ENCODE measurements at regions not wholly inside any gene's neighbourhood (a gene's known extent, or its start where the extent isn't known, plus 50 kb on each side); places are given as distances from the start of the nearest gene placed in this dataset.
"Not testable (repeated sequence)": the region's sequence is repeated elsewhere in the genome, so short reads cannot be mapped to it uniquely, and the experiment has no call there.

DNA sequence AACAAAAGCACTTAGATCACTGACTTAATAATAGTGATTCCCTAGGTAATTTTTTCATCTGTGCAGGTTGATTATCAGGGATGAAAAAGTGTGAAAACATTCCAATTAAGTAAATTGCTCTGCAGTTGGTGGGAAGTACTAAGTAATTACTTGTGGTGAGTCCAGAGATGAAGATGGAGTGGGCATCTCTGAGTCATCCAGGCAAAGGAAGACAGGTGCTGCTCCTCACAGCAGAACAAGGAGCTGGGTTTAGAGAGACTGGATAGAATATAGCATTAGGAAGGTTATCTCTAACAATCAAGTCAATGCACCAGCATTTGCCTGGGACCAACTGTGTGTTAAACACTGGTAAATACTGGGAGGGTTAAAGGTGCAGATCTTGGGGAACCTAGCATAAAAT is 174.0 kb upstream of the SPATA31A3 start:
- DNase-seq (ENCODE audit: low read depth); H3K4me3 ChIP-seq (ENCODE audit: low read depth, low read length): not testable (repeated sequence)

DNA sequence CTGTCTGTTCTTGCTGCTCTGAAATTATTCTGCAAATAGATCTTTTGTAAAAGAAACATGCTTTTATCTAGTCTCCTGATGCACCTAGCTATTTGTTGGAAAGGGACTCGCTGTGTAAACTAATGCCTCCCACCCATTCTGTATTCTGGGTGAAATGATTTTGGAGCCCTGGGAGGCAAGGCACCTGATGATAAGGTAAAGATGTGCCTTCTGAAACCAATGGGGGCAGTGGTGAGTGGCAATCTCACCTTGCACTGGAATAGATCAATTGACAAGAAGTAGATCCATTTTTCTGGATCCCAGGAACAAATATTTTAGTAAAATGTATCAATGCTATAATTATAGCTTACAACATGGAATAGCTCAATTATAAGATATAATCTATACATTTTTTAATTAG is 170.5 kb upstream of the SPATA31A3 start:
- H3K4me3 ChIP-seq (ENCODE audit: low read depth, low read length); DNase-seq (ENCODE audit: low read depth); H3K27me3 ChIP-seq (ENCODE audit: control insufficient read depth, insufficient read depth, low read length); H3K36me3 ChIP-seq (ENCODE audit: control insufficient read depth, insufficient read depth, low read length): not testable (repeated sequence)

More for the DNA sequence above, 174.0 kb upstream of the SPATA31A3 start:
- not testable (repeated sequence) for H3K27me3 ChIP-seq (ENCODE audit: control insufficient read depth, insufficient read depth, low read length); H3K36me3 ChIP-seq (ENCODE audit: control insufficient read depth, insufficient read depth, low read length)

DNA sequence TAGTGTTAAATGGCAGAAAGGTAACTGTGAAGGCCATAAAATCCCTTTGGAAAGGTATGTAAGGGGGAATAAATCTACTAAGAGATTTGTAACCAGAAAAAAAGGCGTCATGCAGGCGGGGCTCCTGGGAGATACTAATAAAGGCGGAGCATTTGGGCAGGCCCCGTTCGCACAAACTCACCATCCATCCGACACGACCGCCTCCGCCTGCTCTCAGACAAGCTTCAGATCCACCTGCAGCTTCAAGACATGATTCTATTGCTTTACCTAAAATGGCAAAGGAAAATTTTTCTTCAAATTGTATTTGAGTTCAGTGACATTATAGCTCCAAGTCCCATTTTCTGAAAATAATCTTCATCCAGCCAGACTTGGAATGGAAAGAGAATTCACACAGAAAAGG is 162.9 kb upstream of the SPATA31A3 start:
- DNase-seq (ENCODE audit: low read depth); H3K27me3 ChIP-seq (ENCODE audit: control insufficient read depth, insufficient read depth, low read length); H3K4me3 ChIP-seq (ENCODE audit: low read depth, low read length); H3K36me3 ChIP-seq (ENCODE audit: control insufficient read depth, insufficient read depth, low read length): not testable (repeated sequence)

DNA sequence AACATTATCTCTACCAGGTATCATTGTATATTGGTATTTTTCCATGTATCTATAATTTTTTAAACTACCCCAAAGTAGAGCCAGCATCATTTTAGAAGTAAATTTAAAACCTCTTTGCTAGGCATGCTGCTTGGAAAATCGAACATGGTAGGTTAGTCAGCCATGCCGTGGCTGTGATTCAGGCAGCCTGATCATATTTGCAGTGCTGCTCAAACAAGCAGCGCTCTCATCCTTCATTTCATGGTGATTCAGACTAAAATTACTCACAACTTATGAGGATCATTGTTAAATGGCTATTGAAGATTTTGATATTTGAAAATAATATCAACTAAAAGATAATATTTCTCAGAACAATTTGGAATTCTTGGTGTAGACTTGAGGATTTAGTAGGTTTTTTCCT is 161.2 kb upstream of the SPATA31A3 start:
- H3K27me3 ChIP-seq (ENCODE audit: control insufficient read depth, insufficient read depth, low read length); DNase-seq (ENCODE audit: low read depth); H3K36me3 ChIP-seq (ENCODE audit: control insufficient read depth, insufficient read depth, low read length); H3K4me3 ChIP-seq (ENCODE audit: low read depth, low read length): not testable (repeated sequence)

DNA sequence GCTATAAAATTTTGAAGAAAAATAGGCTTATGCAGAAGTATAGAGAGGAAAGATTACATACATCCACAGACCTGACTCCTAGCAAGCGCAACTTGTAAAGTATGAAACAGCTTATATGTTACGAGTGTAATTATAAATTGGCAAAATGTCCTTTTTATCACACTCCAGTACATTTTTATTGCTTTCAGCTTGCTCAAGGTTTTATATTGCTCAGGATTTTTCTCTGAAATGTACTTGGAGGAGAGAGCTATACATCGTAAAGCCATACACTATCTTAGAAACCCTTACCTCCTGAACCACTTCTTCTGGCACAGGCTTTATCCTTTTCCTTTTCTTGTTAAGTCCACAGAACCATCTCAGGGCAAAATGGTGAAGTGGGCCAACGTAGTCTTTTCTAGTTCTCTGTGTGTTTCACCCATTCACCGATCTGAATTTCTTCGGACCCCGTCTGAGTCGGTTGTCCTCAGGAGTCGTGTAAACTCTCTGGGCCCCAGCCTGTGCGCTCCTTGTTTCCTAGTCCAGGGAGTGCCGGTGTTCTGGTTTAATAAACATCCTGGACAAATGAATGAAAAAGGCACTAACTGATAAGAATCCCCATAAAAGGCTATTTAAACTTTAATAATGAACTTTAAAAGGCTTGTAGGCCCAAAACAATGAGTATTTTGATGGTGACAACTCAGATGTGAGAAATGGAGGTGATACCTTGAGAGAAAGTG is 150.2 kb upstream of the SPATA31A3 start:
- not testable (repeated sequence) for DNase-seq (ENCODE audit: low read depth); H3K4me3 ChIP-seq (ENCODE audit: low read depth, low read length); H3K36me3 ChIP-seq (ENCODE audit: control insufficient read depth, insufficient read depth, low read length); H3K27me3 ChIP-seq (ENCODE audit: control insufficient read depth, insufficient read depth, low read length)

DNA sequence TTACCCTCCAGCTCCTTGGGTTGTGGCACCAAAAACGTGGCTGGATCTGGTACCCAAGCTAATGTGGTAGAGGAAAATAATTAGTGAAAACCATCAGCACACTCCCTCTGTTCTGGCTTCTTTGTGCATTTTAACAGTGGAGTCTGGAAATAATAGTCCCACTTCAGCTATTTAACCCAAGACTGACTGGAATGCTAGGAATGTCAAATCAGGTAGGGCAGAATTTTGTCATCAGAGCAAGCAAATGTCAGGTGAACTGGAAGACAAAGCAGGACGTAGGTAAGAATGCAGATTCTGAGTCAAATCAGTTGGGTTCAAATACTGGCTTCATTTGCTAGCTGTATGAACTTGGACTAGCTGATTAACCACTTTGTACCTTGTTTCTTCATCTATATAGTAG is 144.0 kb upstream of the SPATA31A3 start:
- DNase-seq (ENCODE audit: low read depth); H3K27me3 ChIP-seq (ENCODE audit: control insufficient read depth, insufficient read depth, low read length); H3K4me3 ChIP-seq (ENCODE audit: low read depth, low read length); H3K36me3 ChIP-seq (ENCODE audit: control insufficient read depth, insufficient read depth, low read length): not testable (repeated sequence)

DNA sequence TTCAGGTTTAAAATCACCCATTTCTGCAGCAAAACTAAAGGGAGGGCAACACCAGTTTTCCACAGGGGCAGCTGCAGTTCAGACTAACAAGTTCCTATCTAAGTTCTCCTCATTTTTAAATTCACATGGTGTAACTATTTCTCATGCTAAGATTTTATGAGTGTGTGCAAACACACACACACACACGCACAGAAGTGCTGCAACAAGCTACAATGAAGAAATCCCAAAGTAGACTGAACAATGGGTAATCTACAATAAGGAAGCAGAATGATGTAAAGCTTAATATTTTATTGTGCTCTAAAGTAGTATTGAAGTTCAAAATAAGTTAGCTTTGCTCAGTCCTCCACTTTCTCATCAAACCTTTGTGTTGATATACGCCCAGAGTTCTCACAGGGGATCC is 140.8 kb upstream of the SPATA31A3 start:
- not testable (repeated sequence) for DNase-seq (ENCODE audit: low read depth); H3K4me3 ChIP-seq (ENCODE audit: low read depth, low read length); H3K36me3 ChIP-seq (ENCODE audit: control insufficient read depth, insufficient read depth, low read length)

DNA sequence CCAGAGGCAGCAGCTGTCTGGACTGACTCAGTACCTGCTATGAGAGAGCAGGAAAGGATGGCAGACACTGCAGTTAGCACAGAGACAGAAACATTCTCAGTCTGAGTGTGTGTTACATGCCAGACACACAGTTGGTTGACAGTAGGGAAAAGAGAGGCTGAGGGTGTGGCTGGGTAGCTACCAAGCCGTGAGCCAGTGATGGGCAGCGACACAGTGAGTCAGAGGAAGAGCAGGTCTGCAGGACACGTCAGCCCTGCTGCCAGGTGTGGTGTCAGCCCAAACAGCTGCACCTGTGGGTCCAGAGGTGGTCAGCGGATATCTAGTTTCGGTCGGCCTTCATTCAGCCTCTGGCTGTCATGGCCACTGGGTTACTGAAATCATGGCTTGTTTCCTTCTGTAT is 124.4 kb upstream of the SPATA31A3 start:
- DNase-seq (ENCODE audit: low read depth); H3K27me3 ChIP-seq (ENCODE audit: control insufficient read depth, insufficient read depth, low read length); H3K4me3 ChIP-seq (ENCODE audit: low read depth, low read length); H3K36me3 ChIP-seq (ENCODE audit: control insufficient read depth, insufficient read depth, low read length): not testable (repeated sequence)

More for the DNA sequence above, 140.8 kb upstream of the SPATA31A3 start:
- not testable (repeated sequence) for H3K27me3 ChIP-seq (ENCODE audit: control insufficient read depth, insufficient read depth, low read length)

DNA sequence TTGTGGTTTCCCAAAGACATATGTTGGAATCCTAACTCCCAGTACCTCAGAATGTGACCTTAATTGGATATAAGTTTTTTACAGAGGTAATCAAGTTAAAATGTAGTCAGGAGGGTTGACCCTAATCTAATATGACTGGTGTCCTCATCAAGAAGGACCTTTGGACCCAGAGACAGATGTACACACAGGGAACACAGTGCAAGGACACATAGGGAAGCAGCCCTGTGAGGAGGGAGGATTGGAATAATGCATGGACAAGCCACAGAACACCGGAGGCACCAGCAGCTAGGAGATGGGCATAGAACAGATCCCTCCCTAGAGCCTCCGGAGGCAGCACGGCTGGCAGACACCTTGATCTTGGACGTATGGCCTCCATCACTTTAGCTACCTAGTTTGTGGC is 119.8 kb upstream of the SPATA31A3 start:
- not testable (repeated sequence) for H3K36me3 ChIP-seq (ENCODE audit: control insufficient read depth, insufficient read depth, low read length); DNase-seq (ENCODE audit: low read depth); H3K27me3 ChIP-seq (ENCODE audit: control insufficient read depth, insufficient read depth, low read length); H3K4me3 ChIP-seq (ENCODE audit: low read depth, low read length)

DNA sequence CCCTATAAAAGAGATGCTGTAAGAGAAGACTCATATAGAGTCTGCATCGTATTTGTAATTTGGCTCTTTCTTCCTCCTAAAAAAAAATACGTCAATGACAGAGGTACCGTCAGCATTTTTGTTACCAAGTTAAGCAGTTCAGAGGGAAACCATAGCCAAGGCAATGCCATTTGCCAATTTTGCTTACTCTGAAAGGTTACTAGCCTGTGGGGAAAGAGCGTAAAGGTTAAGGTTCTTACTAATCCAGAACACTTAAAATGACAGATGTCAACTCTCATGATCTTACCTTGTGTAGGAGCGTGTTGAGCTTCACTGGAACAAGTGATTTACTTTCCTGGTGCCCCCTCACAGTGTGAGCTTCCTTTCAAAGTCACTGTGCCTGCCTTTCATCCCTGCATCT is 119.4 kb upstream of the SPATA31A3 start:
- DNase-seq (ENCODE audit: low read depth); H3K4me3 ChIP-seq (ENCODE audit: low read depth, low read length); H3K27me3 ChIP-seq (ENCODE audit: control insufficient read depth, insufficient read depth, low read length); H3K36me3 ChIP-seq (ENCODE audit: control insufficient read depth, insufficient read depth, low read length): not testable (repeated sequence)

DNA sequence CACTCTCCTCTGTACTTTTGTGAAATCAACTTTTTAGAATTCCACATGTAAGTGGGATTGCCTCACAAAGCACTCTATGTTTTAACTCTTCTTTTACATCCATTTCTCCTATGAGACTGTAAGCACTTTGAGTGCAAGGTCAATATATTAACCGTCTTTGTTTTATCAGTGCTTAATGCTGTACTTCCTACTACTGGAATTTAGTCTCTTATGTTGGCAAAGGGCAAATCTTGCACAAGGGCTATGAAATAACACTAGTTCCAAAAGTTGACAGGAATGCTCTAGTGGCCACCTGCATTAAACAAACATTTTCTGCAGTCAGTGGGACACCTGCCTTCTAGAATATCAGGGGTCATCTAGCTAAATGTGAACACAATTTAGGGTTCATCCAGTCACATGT is 117.5 kb upstream of the SPATA31A3 start:
- not testable (repeated sequence) for DNase-seq (ENCODE audit: low read depth); H3K4me3 ChIP-seq (ENCODE audit: low read depth, low read length); H3K36me3 ChIP-seq (ENCODE audit: control insufficient read depth, insufficient read depth, low read length); H3K27me3 ChIP-seq (ENCODE audit: control insufficient read depth, insufficient read depth, low read length)

DNA sequence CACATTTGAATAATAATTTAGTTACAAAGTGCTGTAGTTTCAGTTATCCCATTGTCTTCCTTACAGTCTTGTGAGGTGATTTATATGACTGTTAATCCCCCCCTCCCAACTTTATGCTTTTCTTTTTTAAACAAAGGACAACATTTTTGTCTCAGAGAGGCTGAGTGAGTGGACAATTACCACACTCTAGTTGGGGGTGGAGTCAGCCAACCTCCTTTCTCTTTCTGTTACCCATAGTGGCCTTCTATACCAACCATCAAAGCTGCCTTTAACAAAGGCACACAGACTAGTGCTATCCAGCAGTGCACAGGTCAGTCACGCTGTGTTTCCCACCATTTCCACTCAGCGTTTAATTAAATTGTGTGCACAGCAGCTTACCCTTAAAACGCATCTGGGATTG is 114.3 kb upstream of the SPATA31A3 start:
- not testable (repeated sequence) for DNase-seq (ENCODE audit: low read depth); H3K36me3 ChIP-seq (ENCODE audit: control insufficient read depth, insufficient read depth, low read length); H3K4me3 ChIP-seq (ENCODE audit: low read depth, low read length); H3K27me3 ChIP-seq (ENCODE audit: control insufficient read depth, insufficient read depth, low read length)

DNA sequence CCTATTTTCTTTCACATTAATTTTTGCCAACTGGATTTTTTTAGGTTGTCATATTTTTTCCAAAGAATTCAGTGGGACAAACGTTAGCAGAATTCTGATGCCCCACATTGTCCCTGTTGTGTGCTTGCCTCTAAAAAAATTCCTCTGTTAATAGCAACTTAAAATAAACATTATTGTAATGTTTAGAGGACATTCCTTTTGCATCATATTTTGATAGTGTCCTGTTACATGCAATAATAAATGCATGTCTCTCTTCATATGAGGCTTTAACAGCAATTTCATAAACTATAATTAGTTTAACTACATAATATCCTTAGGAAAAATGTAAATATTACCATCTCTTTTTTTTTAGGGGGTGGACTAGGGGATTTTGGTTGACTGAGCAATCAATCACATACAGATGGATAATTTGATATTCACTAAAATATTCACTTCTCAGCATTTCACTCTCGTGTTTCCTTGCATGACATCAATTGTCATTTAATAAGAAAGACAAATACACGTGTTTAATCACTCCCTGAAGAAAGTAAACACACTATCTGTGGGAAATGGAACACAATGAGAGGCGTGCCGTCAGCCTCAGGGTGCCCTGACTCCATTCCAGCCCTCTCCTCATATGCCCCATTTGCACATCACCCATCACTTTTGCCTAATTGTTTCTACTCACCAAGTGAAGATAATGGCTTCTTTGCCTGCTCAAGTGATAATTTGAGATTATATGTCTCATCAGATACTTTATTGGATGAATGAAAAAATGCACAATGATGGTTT is 110.3 kb upstream of the SPATA31A3 start:
- not testable (repeated sequence) for DNase-seq (ENCODE audit: low read depth); H3K36me3 ChIP-seq (ENCODE audit: control insufficient read depth, insufficient read depth, low read length); H3K27me3 ChIP-seq (ENCODE audit: control insufficient read depth, insufficient read depth, low read length); H3K4me3 ChIP-seq (ENCODE audit: low read depth, low read length)

DNA sequence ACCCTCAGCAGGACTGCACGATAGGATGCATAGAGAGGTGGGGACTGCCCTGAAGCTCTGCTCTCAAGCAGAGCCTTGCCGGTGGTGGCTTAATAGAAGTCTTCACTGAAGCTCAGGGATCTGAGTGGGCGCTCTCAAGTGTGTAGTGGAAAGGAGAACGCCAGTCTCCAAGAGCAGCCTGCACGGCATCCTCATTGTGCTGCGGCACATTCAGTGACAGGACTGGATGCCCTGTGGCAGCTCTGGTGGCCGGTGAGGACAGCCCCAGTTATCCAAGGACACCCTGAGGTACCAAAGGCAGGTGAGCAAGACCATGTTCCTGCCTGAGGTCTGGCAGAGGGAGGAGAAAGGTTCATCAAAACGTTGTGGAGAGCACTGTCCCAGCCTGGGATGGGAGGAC is 98.8 kb upstream of the SPATA31A3 start:
- H3K36me3 ChIP-seq (ENCODE audit: control insufficient read depth, insufficient read depth, low read length); H3K4me3 ChIP-seq (ENCODE audit: low read depth, low read length); DNase-seq (ENCODE audit: low read depth); H3K27me3 ChIP-seq (ENCODE audit: control insufficient read depth, insufficient read depth, low read length): not testable (repeated sequence)

DNA sequence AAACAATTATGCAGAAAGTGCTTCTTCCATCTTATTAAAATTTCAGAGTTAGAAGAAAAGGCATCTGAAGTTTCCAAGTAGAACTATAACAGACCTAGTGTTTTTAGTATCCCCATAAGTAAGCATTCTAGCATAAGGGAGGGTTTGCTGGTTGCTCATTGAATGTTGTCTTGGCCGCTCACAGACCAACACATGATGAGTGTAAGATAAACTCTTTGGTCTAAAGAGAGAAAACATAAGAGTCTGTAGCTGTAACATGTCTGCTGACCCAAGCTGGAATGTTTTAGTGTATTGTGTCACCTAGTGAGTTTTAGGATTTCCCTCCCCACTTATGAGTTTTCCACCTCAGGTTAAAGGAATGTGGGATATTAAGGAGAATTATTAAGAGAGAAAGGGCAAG is 94.5 kb upstream of the SPATA31A3 start:
- not testable (repeated sequence) for H3K36me3 ChIP-seq (ENCODE audit: control insufficient read depth, insufficient read depth, low read length); H3K27me3 ChIP-seq (ENCODE audit: control insufficient read depth, insufficient read depth, low read length); H3K4me3 ChIP-seq (ENCODE audit: low read depth, low read length); DNase-seq (ENCODE audit: low read depth)
